GM12874 (cell line): ENCODE measurements at regions not wholly inside any gene's neighbourhood (a gene's known extent, or its start where the extent isn't known, plus 50 kb on each side); places are given as distances from the start of the nearest gene placed in this dataset.

Experiments used
- CTCF ChIP-seq: IDR thresholded peaks from 2 replicates; pipeline ENCODE4 v1.5.1; 2011; ENCODE audit warnings: low read depth, mild to moderate bottlenecking, control low read depth, low read length, moderate library complexity; ENCODE audit not compliant: insufficient read depth

DNA sequence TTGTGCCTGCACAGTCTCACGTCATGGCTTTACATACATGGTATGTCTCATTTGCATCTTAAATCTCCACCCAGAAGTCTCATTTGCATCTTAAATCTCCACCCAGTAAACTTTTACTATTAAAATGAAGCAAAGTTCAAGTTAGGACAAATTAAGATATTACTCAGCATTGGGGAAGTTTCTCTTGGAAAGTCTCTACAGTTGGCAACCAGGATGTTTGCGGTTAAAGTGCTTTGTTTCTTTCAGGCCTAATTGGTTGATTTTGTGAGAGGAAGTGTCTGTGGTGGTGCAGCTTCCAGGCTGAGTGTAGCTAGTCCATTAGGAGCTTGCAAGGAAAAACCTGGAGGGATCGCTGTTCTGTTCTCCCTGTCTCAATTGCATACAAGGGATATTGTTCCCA, 1373.3 kb upstream of the GOT2 start:
- TF ChIP-seq CTCF, result no peak

- TF ChIP-seq CTCF, result no peak
These were observed 1366.3 kb upstream of the GOT2 start for GRCh38 chr16:60100371-60100770.

- no peak for TF ChIP-seq CTCF
These were observed 1357.4 kb upstream of the GOT2 start for GRCh38 chr16:60091529-60091928.

GRCh38 chr16:60091071-60091470, 1357.0 kb upstream of the GOT2 start:
- no peak for TF ChIP-seq CTCF

GRCh38 chr16:60087530-60087929, 1353.4 kb upstream of the GOT2 start:
- no peak for TF ChIP-seq CTCF

- no peak for TF ChIP-seq CTCF
These were observed 1343.7 kb upstream of the GOT2 start for GRCh38 chr16:60077861-60078260.

- no peak for TF ChIP-seq CTCF
These were observed 1340.3 kb upstream of the GOT2 start for GRCh38 chr16:60074378-60074777.

DNA sequence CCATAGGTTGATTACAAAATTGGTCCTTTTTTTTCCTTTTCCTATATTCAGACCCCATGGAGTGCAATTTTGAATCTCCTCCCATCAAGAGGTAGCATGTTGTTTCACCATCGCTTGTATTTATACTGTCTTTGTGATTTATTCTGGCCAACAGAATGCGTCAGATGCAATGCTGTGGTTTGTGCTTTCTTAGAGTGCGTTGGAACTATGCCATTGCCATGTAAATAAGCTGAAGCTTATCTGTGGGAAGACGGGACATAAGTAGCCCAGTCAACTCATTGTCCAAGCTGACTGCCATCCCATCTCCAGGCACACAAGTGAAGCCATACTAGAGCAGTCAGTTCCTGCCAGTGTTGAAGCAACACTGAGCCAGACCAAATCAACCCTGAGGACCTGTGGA, 1339.3 kb upstream of the GOT2 start:
- TF ChIP-seq CTCF, result no peak
